ENCODE measurements at regions not wholly inside any gene's neighbourhood (a gene's known extent, or its start where the extent isn't known, plus 50 kb on each side); places are given as distances from the start of the nearest gene placed in this dataset.

GRCh38 chr21:39087238-39088030 lies 95.8 kb downstream of the PSMG1 start:
- no peak for TF ChIP-seq CTCF (IDR thresholded peaks at IDR 0.05)
- TF ChIP-seq POLR2A (IDR thresholded peaks at IDR 0.05), result no peak

Data from prostate gland (tissue), 2 donors.